ENCODE measurements at regions not wholly inside any gene's neighbourhood (a gene's known extent, or its start where the extent isn't known, plus 50 kb on each side); places are given as distances from the start of the nearest gene placed in this dataset.
"Not testable (repeated sequence)": the region's sequence is repeated elsewhere in the genome, so short reads cannot be mapped to it uniquely, and the experiment has no call there.

DNA sequence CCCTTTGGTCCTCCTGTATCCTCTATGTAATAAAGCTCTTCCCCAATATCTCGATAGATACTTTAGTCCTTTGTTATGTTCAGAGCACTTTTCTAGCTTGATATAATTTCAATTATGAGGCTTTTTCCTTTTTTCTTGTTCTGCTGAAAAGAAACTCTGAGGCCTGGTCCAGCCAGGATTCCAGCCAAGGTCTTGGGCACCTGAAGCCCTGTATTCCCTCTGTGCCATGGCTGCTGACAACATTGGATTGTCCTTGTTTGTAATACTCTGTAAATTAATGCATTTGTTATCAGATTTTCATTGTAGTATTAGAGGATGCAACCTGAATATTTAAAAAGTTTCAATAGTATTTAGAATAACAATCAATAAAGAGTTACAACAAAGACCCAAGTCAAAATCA, 67.9 kb upstream of the ADAMTS5 start:
- TF ChIP-seq, protein P1, sequence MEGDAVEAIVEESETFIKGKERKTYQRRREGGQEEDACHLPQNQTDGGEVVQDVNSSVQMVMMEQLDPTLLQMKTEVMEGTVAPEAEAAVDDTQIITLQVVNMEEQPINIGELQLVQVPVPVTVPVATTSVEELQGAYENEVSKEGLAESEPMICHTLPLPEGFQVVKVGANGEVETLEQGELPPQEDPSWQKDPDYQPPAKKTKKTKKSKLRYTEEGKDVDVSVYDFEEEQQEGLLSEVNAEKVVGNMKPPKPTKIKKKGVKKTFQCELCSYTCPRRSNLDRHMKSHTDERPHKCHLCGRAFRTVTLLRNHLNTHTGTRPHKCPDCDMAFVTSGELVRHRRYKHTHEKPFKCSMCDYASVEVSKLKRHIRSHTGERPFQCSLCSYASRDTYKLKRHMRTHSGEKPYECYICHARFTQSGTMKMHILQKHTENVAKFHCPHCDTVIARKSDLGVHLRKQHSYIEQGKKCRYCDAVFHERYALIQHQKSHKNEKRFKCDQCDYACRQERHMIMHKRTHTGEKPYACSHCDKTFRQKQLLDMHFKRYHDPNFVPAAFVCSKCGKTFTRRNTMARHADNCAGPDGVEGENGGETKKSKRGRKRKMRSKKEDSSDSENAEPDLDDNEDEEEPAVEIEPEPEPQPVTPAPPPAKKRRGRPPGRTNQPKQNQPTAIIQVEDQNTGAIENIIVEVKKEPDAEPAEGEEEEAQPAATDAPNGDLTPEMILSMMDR (IDR thresholded peaks at IDR 0.05): no peak
- no peaks in the 10 kb centered on the region for H3K36me3 ChIP-seq
- H3K4me1 ChIP-seq (ENCODE audit: control insufficient read depth in 1 of 2, low read depth in 2 of 2): no peaks in the 10 kb centered on the region
- ATAC-seq (ENCODE audit: insufficient number of reproducible peaks, low FRiP score, low read depth) (no peak), DNase-seq (ENCODE audit: low spot score) (no peak)
- H3K9me3 ChIP-seq: no peaks in the 10 kb centered on the region
- H3K27ac ChIP-seq: no peak overlapping the region
- H3K4me3 ChIP-seq: no peak overlapping the region
- H3K27me3 ChIP-seq (replicated peaks; ENCODE audit: insufficient read depth): no peaks in the 10 kb centered on the region

DNA sequence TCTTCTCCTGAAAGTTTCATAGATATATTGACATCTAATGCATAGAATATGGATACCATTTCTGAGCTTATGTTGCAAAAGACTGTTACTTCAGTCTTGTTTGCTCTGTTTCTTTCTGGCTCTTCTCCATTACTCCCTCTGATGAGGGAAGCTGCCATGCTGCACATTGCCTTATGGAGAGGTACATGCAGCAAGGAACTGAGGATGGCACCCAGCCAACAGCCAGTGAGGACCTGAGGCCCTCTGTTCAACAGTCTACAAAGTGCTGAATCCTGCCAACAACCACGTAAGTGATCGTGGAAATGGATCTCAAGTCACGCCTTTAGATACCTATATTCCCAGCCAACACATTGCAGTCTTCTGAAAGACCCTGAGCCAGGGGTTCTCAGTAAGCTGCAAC, 66.6 kb upstream of the ADAMTS5 start:
- DNase-seq (ENCODE audit: low spot score) (no peak), ATAC-seq (ENCODE audit: insufficient number of reproducible peaks, low FRiP score, low read depth) (no peak)
- H3K4me1 ChIP-seq (ENCODE audit: control insufficient read depth in 1 of 2, low read depth in 2 of 2): no peaks in the 10 kb centered on the region
- no peak overlapping the region for H3K27ac ChIP-seq
- TF ChIP-seq, protein P1 (IDR thresholded peaks at IDR 0.05): no peak
- no peaks in the 10 kb centered on the region for H3K9me3 ChIP-seq
- no peaks in the 10 kb centered on the region for H3K27me3 ChIP-seq (replicated peaks; ENCODE audit: insufficient read depth)
- no peaks in the 10 kb centered on the region for H3K36me3 ChIP-seq
- H3K4me3 ChIP-seq: no peak overlapping the region

DNA sequence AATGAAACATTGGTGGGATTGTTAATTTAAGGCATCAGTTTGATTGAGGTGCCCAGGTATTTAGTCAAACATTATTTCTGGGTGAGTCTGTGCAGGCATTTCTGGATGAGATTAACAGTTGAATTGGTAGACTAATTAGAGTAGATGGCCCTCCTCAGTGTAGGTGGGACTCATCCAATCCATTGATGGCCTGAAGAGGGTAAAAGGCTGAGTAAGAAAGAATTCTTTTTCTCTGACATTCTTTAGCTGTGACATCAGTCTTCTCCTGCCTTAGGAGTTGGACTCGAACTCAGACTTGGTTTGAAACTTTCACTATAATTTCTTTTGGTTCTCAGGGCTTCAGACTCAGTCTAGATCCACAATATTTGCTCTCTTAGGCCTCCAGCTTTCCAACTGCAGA, 59.6 kb upstream of the ADAMTS5 start:
- Histone ChIP-seq H3K27ac (no peak overlapping the region), H3K36me3 (no peaks in the 10 kb centered on the region), H3K4me3 (no peak overlapping the region), H3K9me3 (no peaks in the 10 kb centered on the region), H3K27me3 (replicated peaks; ENCODE audit: insufficient read depth) (no peaks in the 10 kb centered on the region), H3K4me1 (ENCODE audit: control insufficient read depth in 1 of 2, low read depth in 2 of 2) (peaks cover 0 to 6% of the 10 kb centered on the region in 2 donors)
- TF ChIP-seq, protein P1 (IDR thresholded peaks at IDR 0.05): no peak
- ATAC-seq (ENCODE audit: insufficient number of reproducible peaks, low FRiP score, low read depth) (no peak), DNase-seq (ENCODE audit: low spot score) (no peak)

DNA sequence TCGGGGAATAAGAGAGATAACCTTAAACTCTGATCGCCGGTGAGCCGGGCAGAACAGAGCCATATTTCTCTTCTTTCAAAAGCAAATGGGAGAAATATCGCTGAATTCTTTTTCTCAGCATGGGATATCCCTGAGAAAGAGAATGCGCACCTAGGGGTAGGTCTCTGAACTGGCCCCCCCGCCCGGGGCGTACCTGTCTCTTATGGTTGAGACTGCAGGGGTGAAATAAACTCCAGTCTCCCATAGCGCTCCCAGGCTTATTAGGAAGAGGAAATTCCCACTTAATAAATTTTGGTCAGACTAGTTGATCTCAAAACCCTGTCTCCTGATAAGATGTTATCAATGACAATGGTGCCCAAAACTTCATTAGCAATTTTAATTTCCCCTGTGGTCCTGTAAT, 58.8 kb upstream of the ADAMTS5 start:
- H3K9me3 ChIP-seq; ATAC-seq (ENCODE audit: insufficient number of reproducible peaks, low FRiP score, low read depth); H3K27me3 ChIP-seq (replicated peaks; ENCODE audit: insufficient read depth); H3K36me3 ChIP-seq; DNase-seq (ENCODE audit: low spot score); H3K27ac ChIP-seq; H3K4me3 ChIP-seq; H3K4me1 ChIP-seq (ENCODE audit: control insufficient read depth in 1 of 2, low read depth in 2 of 2): not testable (repeated sequence)

DNA sequence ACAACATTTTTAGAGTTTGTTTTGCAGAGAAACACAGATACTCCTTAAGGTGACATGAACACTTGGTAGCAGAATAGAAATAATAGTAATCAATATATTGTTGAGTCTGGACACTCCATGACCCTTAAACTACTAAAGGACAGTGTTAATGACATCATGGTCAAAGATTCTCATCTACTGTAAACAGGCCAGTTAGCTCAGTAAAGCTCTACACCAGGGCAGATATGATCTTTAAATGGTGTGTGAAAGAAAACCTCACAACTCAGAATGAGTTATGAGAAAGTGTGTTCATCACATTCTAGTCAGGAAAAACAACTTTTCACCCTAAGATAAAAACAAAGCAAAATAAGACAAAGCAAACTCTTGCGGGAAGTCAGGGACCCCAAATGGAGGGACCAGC, 58.1 kb upstream of the ADAMTS5 start:
- Histone ChIP-seq H3K36me3 (no peaks in the 10 kb centered on the region), H3K9me3 (no peaks in the 10 kb centered on the region), H3K27me3 (replicated peaks; ENCODE audit: insufficient read depth) (no peaks in the 10 kb centered on the region), H3K4me3 (no peak overlapping the region), H3K4me1 (ENCODE audit: control insufficient read depth in 1 of 2, low read depth in 2 of 2) (peaks cover 0 to 6% of the 10 kb centered on the region in 2 donors), H3K27ac (no peak overlapping the region)
- DNase-seq (ENCODE audit: low spot score) (no peak), ATAC-seq (ENCODE audit: insufficient number of reproducible peaks, low FRiP score, low read depth) (no peak)
- TF ChIP-seq, protein P1 (IDR thresholded peaks at IDR 0.05): no peak

DNA sequence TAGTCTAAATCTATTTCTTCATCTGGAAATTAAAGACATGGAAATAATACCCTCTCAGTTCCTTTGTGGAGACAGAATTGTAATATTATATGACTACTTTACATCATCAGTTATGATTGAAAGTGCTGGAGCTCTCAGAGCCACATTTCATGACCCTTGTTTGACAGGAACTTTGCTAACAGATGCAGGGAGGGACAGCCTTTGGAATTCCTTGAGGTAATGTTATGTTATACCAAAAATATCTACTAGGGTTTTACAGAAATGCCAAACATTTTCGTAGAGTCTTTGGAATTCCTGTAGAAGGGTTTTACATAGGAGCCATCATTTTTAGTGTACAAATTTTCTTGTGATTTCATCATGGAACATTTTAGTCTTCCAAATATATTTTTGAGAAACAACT, 57.4 kb upstream of the ADAMTS5 start:
- TF ChIP-seq, protein P1 (IDR thresholded peaks at IDR 0.05): no peak
- no peaks in the 10 kb centered on the region for H3K27me3 ChIP-seq (replicated peaks; ENCODE audit: insufficient read depth)
- H3K4me3 ChIP-seq: no peak overlapping the region
- H3K9me3 ChIP-seq: no peaks in the 10 kb centered on the region
- peaks cover 0 to 6% of the 10 kb centered on the region in 2 donors for H3K4me1 ChIP-seq (ENCODE audit: control insufficient read depth in 1 of 2, low read depth in 2 of 2)
- no peaks in the 10 kb centered on the region for H3K36me3 ChIP-seq
- H3K27ac ChIP-seq: no peak overlapping the region
- no peak for ATAC-seq (ENCODE audit: insufficient number of reproducible peaks, low FRiP score, low read depth)
- no peak for DNase-seq (ENCODE audit: low spot score)

All from thoracic aorta (tissue), 2 donors.